Trophoblast cell (in vitro differentiated cells and primary cell): ENCODE measurements at regions not wholly inside any gene's neighbourhood (a gene's known extent, or its start where the extent isn't known, plus 50 kb on each side); places are given as distances from the start of the nearest gene placed in this dataset.

Experiments
- DNase-seq, 2 donors: peaks; one replicate each; pipeline ENCODE4 v3.0.0-alpha.2; 2016
- H2AFZ ChIP-seq: 2 replicates; pipeline ENCODE4 v1.6.1; 2013; ENCODE audit warnings: low read length, moderate library complexity, mild to moderate bottlenecking; ENCODE audit not compliant: insufficient read depth, poor library complexity
- H2AK5ac ChIP-seq: 2 replicates; pipeline ENCODE4 v1.6.1; 2013; ENCODE audit warnings: mild to moderate bottlenecking, low read length
- H2BK120ac ChIP-seq: 2 replicates; pipeline ENCODE4 v1.6.1; 2013; ENCODE audit warnings: low read length, mild to moderate bottlenecking, moderate library complexity; ENCODE audit not compliant: insufficient read depth, poor library complexity
- H2BK12ac ChIP-seq: 2 replicates; pipeline ENCODE4 v1.6.1; 2013; ENCODE audit warnings: mild to moderate bottlenecking, low read length, moderate library complexity
- H2BK5ac ChIP-seq: 2 replicates; pipeline ENCODE4 v1.6.1; 2013; ENCODE audit warnings: low read length, low read depth, moderate library complexity, mild to moderate bottlenecking; ENCODE audit not compliant: poor library complexity
- H3K14ac ChIP-seq: 2 replicates; pipeline ENCODE4 v1.6.1; 2013; ENCODE audit warnings: mild to moderate bottlenecking, low read length
- H3K18ac ChIP-seq: 2 replicates; pipeline ENCODE4 v1.6.1; 2013; ENCODE audit warnings: mild to moderate bottlenecking, low read length
- H3K23ac ChIP-seq: 2 replicates; pipeline ENCODE4 v1.6.1; 2013; ENCODE audit warnings: low read length
- H3K27ac ChIP-seq: 2 replicates; pipeline ENCODE4 v1.5.1; 2013; ENCODE audit warnings: low read depth, mild to moderate bottlenecking, inconsistent platforms, low read length, moderate library complexity
- H3K27me3 ChIP-seq: 2 replicates; pipeline ENCODE4 v1.6.1; 2013; ENCODE audit warnings: inconsistent platforms, mild to moderate bottlenecking, low read length, moderate library complexity; ENCODE audit not compliant: insufficient read depth
- H3K36me3 ChIP-seq, 2 experiments: 1 replicate in 1 of 2; 2 replicates in 1 of 2; pipeline ENCODE4 v1.6.1; 2013; ENCODE audit warnings: low read length in 2 of 2, mild to moderate bottlenecking in 2 of 2, moderate library complexity in 1 of 2; ENCODE audit not compliant: insufficient read depth in 2 of 2, control insufficient read depth in 1 of 2
- H3K4ac ChIP-seq: 2 replicates; pipeline ENCODE4 v1.6.1; 2013; ENCODE audit warnings: low read depth, mild to moderate bottlenecking, low read length, moderate library complexity
- H3K4me1 ChIP-seq, 2 experiments: 1 replicate in 1 of 2; 2 replicates in 1 of 2; pipeline ENCODE4 v1.6.1; 2013; ENCODE audit warnings: low read length in 2 of 2, mild to moderate bottlenecking in 2 of 2, moderate library complexity in 1 of 2; ENCODE audit not compliant: insufficient read depth in 2 of 2, control insufficient read depth in 1 of 2
- H3K4me2 ChIP-seq: 2 replicates; pipeline ENCODE4 v1.6.1; 2013; ENCODE audit warnings: inconsistent platforms, mild to moderate bottlenecking, low read length, moderate library complexity
- H3K4me3 ChIP-seq: 2 replicates; pipeline ENCODE4 v1.5.1; 2013; ENCODE audit warnings: mild to moderate bottlenecking, low read depth, low read length, inconsistent platforms
- H3K79me1 ChIP-seq: one replicate; pipeline ENCODE4 v1.6.1; 2013; ENCODE audit warnings: low read length
- H3K79me2 ChIP-seq: 2 replicates; pipeline ENCODE4 v1.6.1; 2013; ENCODE audit warnings: low read length, mild to moderate bottlenecking; ENCODE audit not compliant: control insufficient read depth, insufficient read depth, poor library complexity
- H3K9ac ChIP-seq: 2 replicates; pipeline ENCODE4 v1.6.1; 2013; ENCODE audit warnings: mild to moderate bottlenecking, low read length
- H3K9me3 ChIP-seq: 2 replicates; pipeline ENCODE4 v1.6.1; 2013; ENCODE audit warnings: low read depth, mild to moderate bottlenecking, control low read depth, inconsistent platforms, low read length; ENCODE audit not compliant: insufficient read depth
- H4K12ac ChIP-seq: 2 replicates; pipeline ENCODE4 v1.6.1; 2013; ENCODE audit warnings: low read depth, mild to moderate bottlenecking, low read length, moderate library complexity
- H4K8ac ChIP-seq: 2 replicates; pipeline ENCODE4 v1.6.1; 2013; ENCODE audit warnings: low read depth, mild to moderate bottlenecking, low read length, moderate library complexity
- H4K91ac ChIP-seq: one replicate; pipeline ENCODE4 v1.6.1; 2013; ENCODE audit warnings: low read depth, mild to moderate bottlenecking, low read length, moderate library complexity
- WGBS: extraction: QIAGEN DNeasy Blood & Tissue Kit; methylation state at CpG from one replicate; pipeline ENCODE4 v1.1.7; 2013; ENCODE audit warnings: missing lambda C conversion rate; ENCODE audit not compliant: insufficient read length, insufficient coverage; ENCODE audit errors: extremely low coverage; 5-methylcytosine and 5-hydroxymethylcytosine counted together

DNA sequence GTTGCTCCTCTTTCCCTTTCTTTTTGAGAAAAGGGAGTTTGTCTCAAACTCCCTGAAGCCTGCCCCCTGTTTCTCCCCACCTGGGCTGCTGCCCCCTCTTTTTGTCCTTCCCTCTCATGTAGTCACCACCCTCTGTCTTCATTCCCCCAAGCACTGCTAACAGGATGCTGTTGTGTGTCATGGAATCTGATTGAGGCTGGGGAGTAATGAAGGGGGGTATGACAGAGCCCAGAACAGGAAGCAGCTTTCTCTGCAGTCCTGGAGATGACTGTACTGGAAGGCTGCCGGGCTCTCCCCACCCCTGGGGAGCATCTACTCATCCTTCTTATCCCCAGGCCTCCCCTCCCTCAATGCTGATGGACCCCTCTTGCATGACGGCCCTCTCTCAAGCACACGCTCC is 181.6 kb downstream of the ABHD5 start:
- Histone ChIP-seq H3K36me3 (no peaks in the 10 kb centered on the region), H3K4me2 (no peak overlapping the region), H3K27me3 (no peaks in the 10 kb centered on the region), H2BK5ac (peak overlapping the region; percentile 35), H3K27ac (peak overlapping the region; percentile 51), H3K9ac (no peak overlapping the region), H4K91ac (peak overlapping the region; percentile 50), H2AFZ (no peak overlapping the region), H2BK120ac (peak overlapping the region; percentile 34), H3K4ac (no peak overlapping the region), H2BK12ac (peak overlapping the region; percentile 23), H4K12ac (no peak overlapping the region), H3K18ac (peak overlapping the region; percentile 38), H3K4me3 (no peak overlapping the region), H3K23ac (no peak overlapping the region), H3K9me3 (peaks cover 3% of the 10 kb centered on the region), H2AK5ac (no peak overlapping the region), H3K79me1 (peaks cover 17% of the 10 kb centered on the region), H3K14ac (no peak overlapping the region), H4K8ac (no peak overlapping the region), H3K4me1 (peaks cover 18 to 28% of the 10 kb centered on the region in 2 experiments), H3K79me2 (no peaks in the 10 kb centered on the region)
- DNase-seq: no peak
- no CpG with 5 or more reads among the region's 3 CpGs for WGBS

DNA sequence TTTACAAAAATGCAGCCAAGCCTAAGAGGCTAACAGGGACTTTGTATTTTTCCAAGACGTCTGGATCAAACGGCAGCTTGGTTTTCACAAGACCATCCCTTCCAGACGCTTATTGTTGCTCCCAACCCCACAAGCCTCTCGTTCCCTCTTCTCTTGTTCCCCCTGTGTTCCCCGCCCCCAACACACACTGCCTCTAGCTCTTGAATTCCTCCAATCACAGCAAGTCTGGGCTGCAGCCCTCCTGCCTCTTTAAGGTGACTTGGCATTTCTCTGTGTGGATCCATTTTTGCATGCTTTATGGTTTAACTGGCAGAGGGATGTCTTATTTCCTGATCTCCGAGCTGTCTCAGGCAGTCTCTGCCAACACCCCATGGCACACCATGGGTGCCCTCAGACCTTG is 182.2 kb downstream of the ABHD5 start:
- Histone ChIP-seq H4K12ac (no peak overlapping the region), H3K18ac (peak overlapping the region; percentile 11), H2AK5ac (no peak overlapping the region), H3K27ac (no peak overlapping the region), H3K36me3 (no peaks in the 10 kb centered on the region), H3K14ac (no peak overlapping the region), H3K4me1 (peaks cover 18 to 28% of the 10 kb centered on the region in 2 experiments), H3K27me3 (no peaks in the 10 kb centered on the region), H3K9me3 (peaks cover 3% of the 10 kb centered on the region), H3K79me1 (peaks cover 17% of the 10 kb centered on the region), H3K4me3 (no peak overlapping the region), H3K4me2 (no peak overlapping the region), H4K8ac (no peak overlapping the region), H2BK120ac (no peak overlapping the region), H2BK12ac (peak overlapping the region; percentile 5), H3K79me2 (no peaks in the 10 kb centered on the region), H2BK5ac (no peak overlapping the region), H3K9ac (no peak overlapping the region), H4K91ac (peak overlapping the region; percentile 50), H2AFZ (no peak overlapping the region), H3K23ac (peak overlapping the region; percentile 90), H3K4ac (no peak overlapping the region)
- no CpG with 5 or more reads among the region's 6 CpGs for WGBS
- no peak for DNase-seq

DNA sequence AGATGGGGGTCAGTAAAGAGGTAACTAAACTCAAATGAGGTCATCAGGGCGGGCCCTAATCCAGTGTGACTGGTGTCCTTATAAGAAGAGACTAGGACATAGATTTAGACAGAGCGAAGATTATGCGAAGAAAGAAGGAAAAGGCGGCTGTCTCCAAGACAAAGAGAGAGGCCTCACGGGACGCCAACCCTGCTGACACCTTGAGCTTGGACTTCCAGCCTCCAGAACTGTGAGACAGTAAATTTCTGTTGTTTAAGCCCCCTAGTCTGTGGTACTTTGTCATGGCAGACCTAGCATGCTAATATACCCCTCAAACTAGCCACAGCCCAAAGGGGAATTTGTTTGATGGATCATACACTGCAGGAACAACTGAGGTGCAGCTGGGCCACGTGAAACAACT is 183.0 kb downstream of the ABHD5 start:
- H3K4me2 ChIP-seq: no peak overlapping the region
- H3K79me2 ChIP-seq: no peaks in the 10 kb centered on the region
- H3K79me1 ChIP-seq: peaks cover 17% of the 10 kb centered on the region
- no peak overlapping the region for H4K12ac ChIP-seq
- H3K4me3 ChIP-seq: no peak overlapping the region
- H4K91ac ChIP-seq: peak overlapping the region; percentile 42
- H3K9me3 ChIP-seq: peaks cover 3% of the 10 kb centered on the region
- WGBS: no CpG with 5 or more reads among the region's 7 CpGs
- H3K36me3 ChIP-seq: no peaks in the 10 kb centered on the region
- H4K8ac ChIP-seq: no peak overlapping the region
- no peak overlapping the region for H3K14ac ChIP-seq
- H3K9ac ChIP-seq: no peak overlapping the region
- H2BK12ac ChIP-seq: no peak overlapping the region
- no peak overlapping the region for H3K18ac ChIP-seq
- no peak overlapping the region for H2AFZ ChIP-seq
- no peak overlapping the region for H2BK5ac ChIP-seq
- H3K27me3 ChIP-seq: no peaks in the 10 kb centered on the region
- H3K27ac ChIP-seq: no peak overlapping the region
- no peak overlapping the region for H3K4ac ChIP-seq
- no peak overlapping the region for H2BK120ac ChIP-seq
- peak overlapping the region; percentile 41 for H3K23ac ChIP-seq
- peaks cover 18 to 28% of the 10 kb centered on the region in 2 experiments for H3K4me1 ChIP-seq
- no peak for DNase-seq
- H2AK5ac ChIP-seq: no peak overlapping the region

DNA sequence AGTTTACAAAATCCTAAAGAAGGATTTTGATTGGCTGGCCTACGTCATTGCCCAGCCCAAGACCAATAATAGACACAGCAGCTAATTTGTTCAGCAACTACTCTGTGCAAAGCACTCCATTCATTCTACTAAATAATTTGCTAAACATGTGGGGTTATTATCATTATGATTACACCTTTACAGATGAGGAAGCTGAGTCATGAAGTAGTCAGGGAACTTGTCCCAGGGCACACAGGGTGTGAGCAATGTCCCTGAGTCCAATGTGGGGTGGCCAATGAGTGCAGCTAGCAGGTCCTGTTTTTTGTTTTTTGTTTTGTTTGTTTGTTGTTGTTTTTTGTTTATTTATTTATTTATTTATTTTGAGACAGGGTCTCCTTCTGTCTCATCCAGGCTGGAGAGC is 183.6 kb downstream of the ABHD5 start:
- DNase-seq: no peak
- no CpG with 5 or more reads among the region's 1 CpG for WGBS
- peaks cover 3% of the 10 kb centered on the region for H3K9me3 ChIP-seq

More for the DNA sequence above, 183.6 kb downstream of the ABHD5 start:
- no peaks in the 10 kb centered on the region for H3K79me2 ChIP-seq
- H4K12ac ChIP-seq: no peak overlapping the region
- H3K79me1 ChIP-seq: peaks cover 17% of the 10 kb centered on the region
- no peak overlapping the region for H2BK12ac ChIP-seq
- H3K27me3 ChIP-seq: no peaks in the 10 kb centered on the region
- H2BK120ac ChIP-seq: no peak overlapping the region
- no peak overlapping the region for H4K8ac ChIP-seq
- H2AK5ac ChIP-seq: no peak overlapping the region
- no peak overlapping the region for H3K23ac ChIP-seq
- no peak overlapping the region for H3K14ac ChIP-seq
- H3K4me1 ChIP-seq: peaks cover 18 to 28% of the 10 kb centered on the region in 2 experiments
- no peaks in the 10 kb centered on the region for H3K36me3 ChIP-seq
- H3K9ac ChIP-seq: no peak overlapping the region
- H3K4ac ChIP-seq: no peak overlapping the region
- no peak overlapping the region for H3K4me3 ChIP-seq
- no peak overlapping the region for H2AFZ ChIP-seq
- H4K91ac ChIP-seq: no peak overlapping the region
- no peak overlapping the region for H3K4me2 ChIP-seq
- no peak overlapping the region for H3K27ac ChIP-seq
- no peak overlapping the region for H3K18ac ChIP-seq
- no peak overlapping the region for H2BK5ac ChIP-seq
